ENCODE measurements at regions not wholly inside any gene's neighbourhood (a gene's known extent, or its start where the extent isn't known, plus 50 kb on each side); places are given as distances from the start of the nearest gene placed in this dataset.
A peak's percentile ranks its signal among the peaks of the same experiment; 100 is the strongest.

- H3K27me3 Mint-ChIP-seq = peaks cover 5 to 39% (median 25%) of the 10 kb centered on the region in 5 donors
- DNase-seq (no peak), ATAC-seq (no peak)
- H3K4me1 Mint-ChIP-seq = peaks cover 0 to 2% (median 0%) of the 10 kb centered on the region in 4 donors
- H3K4me3 Mint-ChIP-seq = no peak overlapping the region
- POLR2A ChIA-PET = no interaction called here
- H3K36me3 Mint-ChIP-seq = no peaks in the 10 kb centered on the region
- H3K9me3 Mint-ChIP-seq = no peaks in the 10 kb centered on the region
- H3K27ac Mint-ChIP-seq = no peak overlapping the region
Observed at GRCh38 chr17:79305768-79306423, 231.3 kb downstream of the ENGASE start.

GRCh38 chr17:79305376-79305767 is 230.7 kb downstream of the ENGASE start:
- H3K36me3 Mint-ChIP-seq = no peaks in the 10 kb centered on the region
- peaks cover 0 to 2% (median 0%) of the 10 kb centered on the region in 4 donors for H3K4me1 Mint-ChIP-seq
- peaks cover 5 to 39% (median 22%) of the 10 kb centered on the region in 5 donors for H3K27me3 Mint-ChIP-seq
- no peak overlapping the region for H3K27ac Mint-ChIP-seq
- H3K4me3 Mint-ChIP-seq = no peak overlapping the region
- DNase-seq (no peak), ATAC-seq (no peak)
- POLR2A ChIA-PET = no interaction called here
- no peaks in the 10 kb centered on the region for H3K9me3 Mint-ChIP-seq

- peaks cover 5 to 39% (median 19%) of the 10 kb centered on the region in 5 donors for H3K27me3 Mint-ChIP-seq
- ATAC-seq = no peak
- no peak for DNase-seq
- POLR2A ChIA-PET = no interaction called here
- peak overlapping the region in 1 of 10 donors; percentile 62 for H3K27ac Mint-ChIP-seq
- no peaks in the 10 kb centered on the region for H3K9me3 Mint-ChIP-seq
- no peak overlapping the region for H3K4me3 Mint-ChIP-seq
- peaks cover 0 to 2% (median 0%) of the 10 kb centered on the region in 4 donors for H3K4me1 Mint-ChIP-seq
- H3K36me3 Mint-ChIP-seq = no peaks in the 10 kb centered on the region
Observed at GRCh38 chr17:79304884-79305283, 230.3 kb downstream of the ENGASE start.

DNA sequence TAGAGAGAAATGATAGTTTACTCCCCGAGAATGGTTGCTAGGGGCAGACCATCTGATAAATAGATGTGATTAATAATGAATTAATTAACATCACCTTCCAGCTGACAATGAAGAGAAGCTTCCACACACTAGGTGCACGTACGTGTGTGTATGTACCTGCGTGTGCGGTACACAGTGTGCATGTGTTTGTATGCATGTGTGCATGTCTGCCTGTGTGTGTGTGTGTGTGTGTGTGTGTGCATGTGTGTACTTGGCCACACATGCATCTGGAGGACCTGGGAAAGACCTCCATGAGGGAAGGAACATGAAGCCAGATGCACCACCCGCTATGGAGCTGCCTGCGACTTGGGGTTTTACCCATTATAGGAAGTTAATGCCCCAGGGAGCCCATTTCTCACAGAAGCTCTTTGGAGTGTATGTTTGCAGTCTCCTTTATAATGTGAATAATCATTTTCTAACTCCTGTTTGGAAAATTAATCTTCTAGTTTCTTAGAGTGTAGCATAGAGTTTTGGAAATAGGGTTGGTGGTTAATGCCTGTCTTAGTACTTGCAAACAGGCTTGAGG is 229.1 kb downstream of the ENGASE start:
- Mint-ChIP-seq H3K9me3 (no peaks in the 10 kb centered on the region), H3K27me3 (peaks cover 5 to 41% (median 15%) of the 10 kb centered on the region in 5 donors), H3K4me3 (no peak overlapping the region), H3K4me1 (no peaks in the 10 kb centered on the region), H3K27ac (no peak overlapping the region), H3K36me3 (no peaks in the 10 kb centered on the region)
- DNase-seq = no peak
- POLR2A ChIA-PET = no interaction called here
- no peak for ATAC-seq

- POLR2A ChIA-PET = no interaction called here
- no peak for DNase-seq
- no peaks in the 10 kb centered on the region for H3K9me3 Mint-ChIP-seq
- peaks cover 2 to 62% (median 24%) of the 10 kb centered on the region in 5 donors for H3K27me3 Mint-ChIP-seq
- no peaks in the 10 kb centered on the region for H3K4me1 Mint-ChIP-seq
- no peak overlapping the region for H3K4me3 Mint-ChIP-seq
- no peak overlapping the region for H3K27ac Mint-ChIP-seq
- no peaks in the 10 kb centered on the region for H3K36me3 Mint-ChIP-seq
- no peak for ATAC-seq
Observed at GRCh38 chr17:79301469-79301868, 226.8 kb downstream of the ENGASE start.

- Mint-ChIP-seq H3K27me3 (peaks cover 0 to 59% (median 25%) of the 10 kb centered on the region in 5 donors), H3K27ac (no peak overlapping the region), H3K4me3 (no peak overlapping the region), H3K36me3 (no peaks in the 10 kb centered on the region), H3K9me3 (no peaks in the 10 kb centered on the region), H3K4me1 (peaks cover 0 to 2% (median 0%) of the 10 kb centered on the region in 4 donors)
- ATAC-seq = no peak
- POLR2A ChIA-PET = no interaction called here
- DNase-seq = no peak
Observed at GRCh38 chr17:79299349-79299748, 224.7 kb downstream of the ENGASE start.

DNA sequence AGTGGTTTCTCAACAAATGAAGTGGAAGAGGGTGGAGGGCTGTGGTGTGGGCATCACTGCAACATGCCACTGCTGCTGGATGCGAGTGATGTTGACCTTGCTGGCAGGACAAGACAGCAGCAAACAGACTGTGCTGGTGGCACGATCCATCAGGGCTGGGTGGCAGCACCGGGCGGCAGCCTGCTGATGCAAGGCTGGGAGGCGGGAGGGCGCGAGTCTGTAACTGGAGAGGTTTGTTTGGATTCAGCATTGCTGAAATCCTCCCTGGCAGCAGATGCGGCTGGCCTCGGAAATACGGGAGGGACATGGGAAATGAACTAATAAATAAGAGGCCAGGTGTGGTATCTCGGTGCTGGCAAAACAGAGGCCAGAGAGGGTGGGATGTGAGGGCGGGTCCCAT is 224.2 kb downstream of the ENGASE start:
- Mint-ChIP-seq H3K4me3 (no peak overlapping the region), H3K4me1 (peaks cover 0 to 2% (median 0%) of the 10 kb centered on the region in 4 donors), H3K36me3 (no peaks in the 10 kb centered on the region), H3K9me3 (no peaks in the 10 kb centered on the region), H3K27me3 (peaks cover 0 to 59% (median 25%) of the 10 kb centered on the region in 5 donors), H3K27ac (no peak overlapping the region)
- ATAC-seq (no peak), DNase-seq (no peak)
- POLR2A ChIA-PET = no interaction called here

GRCh38 chr17:79296243-79296642 is 221.6 kb downstream of the ENGASE start:
- H3K4me1 Mint-ChIP-seq = peaks cover 0 to 2% (median 0%) of the 10 kb centered on the region in 4 donors
- H3K9me3 Mint-ChIP-seq = no peaks in the 10 kb centered on the region
- no peak overlapping the region for H3K4me3 Mint-ChIP-seq
- ATAC-seq = no peak
- no peak for DNase-seq
- no peak overlapping the region for H3K27ac Mint-ChIP-seq
- no peaks in the 10 kb centered on the region for H3K36me3 Mint-ChIP-seq
- peaks cover 4 to 69% (median 38%) of the 10 kb centered on the region in 5 donors for H3K27me3 Mint-ChIP-seq
- POLR2A ChIA-PET = interaction anchor here (0.7 kb wide), 1 partner anchor 1256 kb away, joined by 3 read pairs; no protein-coding TSS in a partner anchor

- H3K27ac Mint-ChIP-seq = no peak overlapping the region
- H3K4me3 Mint-ChIP-seq = no peak overlapping the region
- no peaks in the 10 kb centered on the region for H3K9me3 Mint-ChIP-seq
- peaks cover 0 to 2% (median 0%) of the 10 kb centered on the region in 4 donors for H3K4me1 Mint-ChIP-seq
- DNase-seq = no peak
- POLR2A ChIA-PET = no interaction called here
- H3K27me3 Mint-ChIP-seq = peaks cover 8 to 71% (median 39%) of the 10 kb centered on the region in 5 donors
- no peaks in the 10 kb centered on the region for H3K36me3 Mint-ChIP-seq
- ATAC-seq = no peak
Observed at GRCh38 chr17:79295307-79295706, 220.7 kb downstream of the ENGASE start.

DNA sequence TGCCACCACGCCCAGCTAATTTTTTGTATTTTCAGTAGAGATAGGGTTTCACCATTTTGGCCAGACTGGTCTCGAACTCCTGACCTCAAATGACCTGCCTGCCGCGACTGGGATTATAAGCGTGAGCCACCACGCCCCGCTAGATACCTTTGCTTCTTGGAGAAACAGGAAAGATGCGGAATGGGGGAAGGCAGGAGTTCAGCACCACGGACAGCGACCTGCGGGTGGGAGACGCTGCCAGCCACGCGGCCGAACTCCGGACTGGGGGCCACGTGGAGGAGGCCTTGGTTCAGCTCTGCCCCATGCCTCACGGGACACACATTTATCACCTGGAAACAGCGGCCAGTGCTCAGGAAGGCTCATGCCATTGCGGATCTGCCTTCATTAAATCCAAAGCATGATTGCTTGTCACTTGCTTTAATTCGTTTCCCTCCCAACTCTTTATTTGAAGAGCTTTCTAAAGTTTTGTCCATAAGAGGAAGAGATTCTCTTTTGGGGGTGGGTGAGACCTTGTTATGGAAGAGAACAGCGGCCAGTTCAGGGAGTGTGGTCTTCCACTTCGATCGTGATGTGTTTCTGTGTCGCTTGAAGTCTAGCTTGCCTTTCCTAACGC is 219.9 kb downstream of the ENGASE start:
- no peak overlapping the region for H3K4me3 Mint-ChIP-seq
- DNase-seq (peak; percentile 12 to 71 (median 32)), ATAC-seq (no peak)
- peaks cover 0 to 2% (median 0%) of the 10 kb centered on the region in 4 donors for H3K4me1 Mint-ChIP-seq
- H3K27ac Mint-ChIP-seq = no peak overlapping the region
- no peaks in the 10 kb centered on the region for H3K9me3 Mint-ChIP-seq
- POLR2A ChIA-PET = no interaction called here
- no peaks in the 10 kb centered on the region for H3K36me3 Mint-ChIP-seq
- peaks cover 8 to 71% (median 45%) of the 10 kb centered on the region in 5 donors for H3K27me3 Mint-ChIP-seq

GRCh38 chr17:79292501-79292900 is 217.9 kb downstream of the ENGASE start:
- no peaks in the 10 kb centered on the region for H3K36me3 Mint-ChIP-seq
- H3K27me3 Mint-ChIP-seq = peaks cover 6 to 73% (median 53%) of the 10 kb centered on the region in 5 donors
- no peak for ATAC-seq
- H3K4me3 Mint-ChIP-seq = no peak overlapping the region
- peaks cover 0 to 2% (median 0%) of the 10 kb centered on the region in 9 donors for H3K9me3 Mint-ChIP-seq
- H3K27ac Mint-ChIP-seq = no peak overlapping the region
- peaks cover 0 to 2% (median 0%) of the 10 kb centered on the region in 4 donors for H3K4me1 Mint-ChIP-seq
- POLR2A ChIA-PET = no interaction called here
- no peak for DNase-seq

GRCh38 chr17:79291391-79291790 is 216.8 kb downstream of the ENGASE start:
- H3K4me1 Mint-ChIP-seq = peaks cover 0 to 2% (median 0%) of the 10 kb centered on the region in 4 donors
- H3K27me3 Mint-ChIP-seq = peaks cover 6 to 68% (median 47%) of the 10 kb centered on the region in 5 donors
- POLR2A ChIA-PET = no interaction called here
- DNase-seq (no peak), ATAC-seq (no peak)
- no peak overlapping the region for H3K27ac Mint-ChIP-seq
- no peak overlapping the region for H3K4me3 Mint-ChIP-seq
- H3K36me3 Mint-ChIP-seq = no peaks in the 10 kb centered on the region
- peaks cover 0 to 2% (median 0%) of the 10 kb centered on the region in 9 donors for H3K9me3 Mint-ChIP-seq

GRCh38 chr17:79290726-79291125 is 216.1 kb downstream of the ENGASE start:
- Mint-ChIP-seq H3K4me3 (no peak overlapping the region), H3K36me3 (no peaks in the 10 kb centered on the region), H3K27ac (no peak overlapping the region), H3K4me1 (peaks cover 0 to 2% (median 0%) of the 10 kb centered on the region in 4 donors), H3K27me3 (peaks cover 6 to 66% (median 50%) of the 10 kb centered on the region in 5 donors), H3K9me3 (peaks cover 0 to 2% (median 0%) of the 10 kb centered on the region in 9 donors)
- ATAC-seq (no peak), DNase-seq (no peak)
- POLR2A ChIA-PET = no interaction called here

Data from naive thymus-derived CD8-positive, alpha-beta T cell (primary cell).